Suppressor macrophage treated with lipopolysaccharide for 1 hour (primary cell): ENCODE measurements at regions not wholly inside any gene's neighbourhood (a gene's known extent, or its start where the extent isn't known, plus 50 kb on each side); places are given as distances from the start of the nearest gene placed in this dataset.

ENCODE experiments used
- DNase-seq, 3 donors: peaks; one replicate each; pipeline ENCODE4 v3.0.0-alpha.2; 2020 to 2022

- no peak for DNase-seq
Observed at GRCh38 chr5:4665911-4666310, 474.2 kb upstream of the ADAMTS16 start.

- no peak for DNase-seq
Observed at GRCh38 chr5:4674166-4674565, 466.0 kb upstream of the ADAMTS16 start.

- no peak for DNase-seq
Observed at GRCh38 chr5:4676934-4677333, 463.2 kb upstream of the ADAMTS16 start.

GRCh38 chr5:4684946-4685345 is 455.2 kb upstream of the ADAMTS16 start:
- no peak for DNase-seq

- DNase-seq = no peak
Observed at GRCh38 chr5:4698596-4698995, 441.5 kb upstream of the ADAMTS16 start.

- DNase-seq = no peak
Observed at GRCh38 chr5:4699592-4699991, 440.5 kb upstream of the ADAMTS16 start.

- peak in 2 of 3 donors; percentile 0 to 5 for DNase-seq
Observed at GRCh38 chr5:4700069-4700468, 440.1 kb upstream of the ADAMTS16 start.

GRCh38 chr5:4700871-4701270 is 439.3 kb upstream of the ADAMTS16 start:
- no peak for DNase-seq

- DNase-seq = no peak
Observed at GRCh38 chr5:4703931-4704458, 436.1 kb upstream of the ADAMTS16 start.

GRCh38 chr5:4704951-4705350 is 435.2 kb upstream of the ADAMTS16 start:
- DNase-seq = no peak

- DNase-seq = no peak
Observed at GRCh38 chr5:4716781-4717180, 423.3 kb upstream of the ADAMTS16 start.

- no peak for DNase-seq
Observed at GRCh38 chr5:4717446-4717845, 422.7 kb upstream of the ADAMTS16 start.

- DNase-seq = no peak
Observed at GRCh38 chr5:4720831-4721230, 419.3 kb upstream of the ADAMTS16 start.

GRCh38 chr5:4722886-4723285 is 417.2 kb upstream of the ADAMTS16 start:
- no peak for DNase-seq

- DNase-seq = no peak
Observed at GRCh38 chr5:4725594-4725993, 414.5 kb upstream of the ADAMTS16 start.

GRCh38 chr5:4730279-4730678 is 409.9 kb upstream of the ADAMTS16 start:
- DNase-seq = no peak

GRCh38 chr5:4734348-4734747 is 405.8 kb upstream of the ADAMTS16 start:
- no peak for DNase-seq

- no peak for DNase-seq
Observed at GRCh38 chr5:4735261-4735660, 404.9 kb upstream of the ADAMTS16 start.

GRCh38 chr5:4737868-4738267 is 402.3 kb upstream of the ADAMTS16 start:
- peak in 1 of 3 donors; percentile 8 for DNase-seq

- DNase-seq = no peak
Observed at GRCh38 chr5:4738298-4738697, 401.8 kb upstream of the ADAMTS16 start.

GRCh38 chr5:4740156-4740555 is 400.0 kb upstream of the ADAMTS16 start:
- DNase-seq = no peak

- DNase-seq = no peak
Observed at GRCh38 chr5:4758550-4758949, 381.6 kb upstream of the ADAMTS16 start.

GRCh38 chr5:4758996-4759395 is 381.1 kb upstream of the ADAMTS16 start:
- no peak for DNase-seq

GRCh38 chr5:4762316-4762715 is 377.8 kb upstream of the ADAMTS16 start:
- no peak for DNase-seq

- no peak for DNase-seq
Observed at GRCh38 chr5:4765411-4765810, 374.7 kb upstream of the ADAMTS16 start.

- no peak for DNase-seq
Observed at GRCh38 chr5:4766101-4766500, 374.0 kb upstream of the ADAMTS16 start.
